Activated naive CD4-positive, alpha-beta T cell treated with anti-CD3 and anti-CD28 coated beads, Interleukin-2, amount 50 U/mL, for 24 hours (primary cell): ENCODE measurements at regions not wholly inside any gene's neighbourhood (a gene's known extent, or its start where the extent isn't known, plus 50 kb on each side); places are given as distances from the start of the nearest gene placed in this dataset.

ENCODE experiments used
- H3K27ac Mint-ChIP-seq: one replicate; pipeline ENCODE4 v1.8.0; 2021; ENCODE audit warnings: mild to moderate bottlenecking, mixed read lengths
- H3K27me3 Mint-ChIP-seq: one replicate; pipeline ENCODE4 v1.8.0; 2021; ENCODE audit warnings: mixed read lengths
- H3K36me3 Mint-ChIP-seq: one replicate; pipeline ENCODE4 v1.8.0; 2021; ENCODE audit warnings: mixed read lengths
- H3K4me1 Mint-ChIP-seq: one replicate; pipeline ENCODE4 v1.8.0; 2021; ENCODE audit warnings: mixed read lengths
- H3K4me3 Mint-ChIP-seq: one replicate; pipeline ENCODE4 v1.8.0; 2021; ENCODE audit warnings: mild to moderate bottlenecking, mixed read lengths
- H3K9me3 Mint-ChIP-seq: one replicate; pipeline ENCODE4 v1.8.0; 2021; ENCODE audit warnings: mixed read lengths

- no peak overlapping the region for H3K4me3 Mint-ChIP-seq
- H3K9me3 Mint-ChIP-seq = no peaks in the 10 kb centered on the region
- H3K4me1 Mint-ChIP-seq = no peaks in the 10 kb centered on the region
- H3K27me3 Mint-ChIP-seq = peaks cover 5% of the 10 kb centered on the region
- H3K27ac Mint-ChIP-seq = no peak overlapping the region
- H3K36me3 Mint-ChIP-seq = no peaks in the 10 kb centered on the region
Observed at GRCh38 chr9:117480253-117480652, 65.4 kb upstream of the ASTN2 start.

GRCh38 chr9:117473293-117473692 is 58.4 kb upstream of the ASTN2 start:
- Mint-ChIP-seq H3K27me3 (no peaks in the 10 kb centered on the region), H3K9me3 (no peaks in the 10 kb centered on the region), H3K4me1 (no peaks in the 10 kb centered on the region), H3K27ac (no peak overlapping the region), H3K4me3 (no peak overlapping the region), H3K36me3 (no peaks in the 10 kb centered on the region)

DNA sequence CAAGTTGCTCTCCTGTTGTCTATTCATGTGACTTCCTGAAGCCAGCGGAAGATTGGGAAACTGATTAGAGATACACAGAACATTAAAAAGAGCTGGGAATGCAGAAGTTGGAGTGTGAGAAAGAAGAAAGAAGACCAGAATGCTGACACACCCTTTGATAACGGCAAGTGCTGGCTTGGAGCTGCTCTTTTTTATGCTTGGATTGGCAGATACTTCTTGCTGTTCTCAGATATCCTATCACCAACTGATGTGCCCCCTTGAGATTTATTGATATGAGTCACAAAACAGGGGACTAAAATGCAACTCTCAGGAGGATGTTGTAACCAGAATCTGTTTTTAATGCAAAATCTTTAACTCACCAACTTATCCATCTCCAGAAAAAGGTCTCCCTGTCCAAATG is 56.0 kb upstream of the ASTN2 start:
- Mint-ChIP-seq H3K4me1 (no peaks in the 10 kb centered on the region), H3K4me3 (no peak overlapping the region), H3K27ac (no peak overlapping the region), H3K36me3 (no peaks in the 10 kb centered on the region), H3K9me3 (no peaks in the 10 kb centered on the region), H3K27me3 (no peaks in the 10 kb centered on the region)

- Mint-ChIP-seq H3K4me1 (no peaks in the 10 kb centered on the region), H3K27me3 (no peaks in the 10 kb centered on the region), H3K4me3 (no peak overlapping the region), H3K36me3 (no peaks in the 10 kb centered on the region), H3K27ac (no peak overlapping the region), H3K9me3 (no peaks in the 10 kb centered on the region)
Observed at GRCh38 chr9:117470455-117470854, 55.6 kb upstream of the ASTN2 start.

DNA sequence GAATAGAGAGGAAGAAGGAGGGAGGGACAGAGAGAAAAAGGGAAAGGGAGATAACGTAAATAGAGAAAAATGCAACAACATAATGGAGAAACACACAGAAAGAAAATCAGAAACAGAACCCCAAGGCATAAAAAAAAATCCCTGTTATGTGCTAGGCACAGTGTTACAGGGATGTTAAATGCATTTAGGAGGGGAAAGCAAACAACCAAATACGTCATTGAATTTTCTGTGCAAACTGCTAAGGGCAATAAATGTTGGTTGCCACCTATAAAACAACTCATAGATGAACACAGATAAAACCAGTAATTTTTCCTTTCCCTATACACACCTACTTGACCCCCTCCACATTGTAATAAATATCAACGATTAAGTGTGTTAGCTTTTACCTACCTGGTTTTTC is 51.3 kb upstream of the ASTN2 start:
- H3K27ac Mint-ChIP-seq = no peak overlapping the region

DNA sequence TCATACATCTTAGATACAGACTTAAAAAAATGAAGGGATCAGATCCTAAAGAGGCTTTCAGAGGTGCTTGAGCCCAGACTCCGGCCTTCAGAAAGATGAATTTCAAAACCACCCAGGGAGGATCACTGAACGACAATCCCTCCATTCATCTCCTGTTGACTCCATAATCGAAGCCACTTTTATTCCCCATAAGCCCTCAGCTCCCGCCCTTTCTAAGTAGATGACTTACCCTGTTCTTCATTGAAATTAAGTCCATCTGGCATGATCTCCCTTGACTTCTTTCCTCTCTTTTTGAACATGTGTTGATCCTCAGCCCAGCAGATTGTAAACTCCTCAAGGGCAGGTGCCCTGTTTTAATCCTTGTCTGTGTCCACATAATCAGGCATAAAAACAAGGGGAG is 50.8 kb upstream of the ASTN2 start:
- no peaks in the 10 kb centered on the region for H3K27me3 Mint-ChIP-seq
- H3K4me1 Mint-ChIP-seq = no peaks in the 10 kb centered on the region
- H3K4me3 Mint-ChIP-seq = no peak overlapping the region
- H3K36me3 Mint-ChIP-seq = no peaks in the 10 kb centered on the region
- no peaks in the 10 kb centered on the region for H3K9me3 Mint-ChIP-seq
- H3K27ac Mint-ChIP-seq = no peak overlapping the region

More for the DNA sequence above, 51.3 kb upstream of the ASTN2 start:
- H3K4me3 Mint-ChIP-seq = no peak overlapping the region
- H3K36me3 Mint-ChIP-seq = no peaks in the 10 kb centered on the region
- H3K27me3 Mint-ChIP-seq = no peaks in the 10 kb centered on the region
- no peaks in the 10 kb centered on the region for H3K4me1 Mint-ChIP-seq
- H3K9me3 Mint-ChIP-seq = no peaks in the 10 kb centered on the region

DNA sequence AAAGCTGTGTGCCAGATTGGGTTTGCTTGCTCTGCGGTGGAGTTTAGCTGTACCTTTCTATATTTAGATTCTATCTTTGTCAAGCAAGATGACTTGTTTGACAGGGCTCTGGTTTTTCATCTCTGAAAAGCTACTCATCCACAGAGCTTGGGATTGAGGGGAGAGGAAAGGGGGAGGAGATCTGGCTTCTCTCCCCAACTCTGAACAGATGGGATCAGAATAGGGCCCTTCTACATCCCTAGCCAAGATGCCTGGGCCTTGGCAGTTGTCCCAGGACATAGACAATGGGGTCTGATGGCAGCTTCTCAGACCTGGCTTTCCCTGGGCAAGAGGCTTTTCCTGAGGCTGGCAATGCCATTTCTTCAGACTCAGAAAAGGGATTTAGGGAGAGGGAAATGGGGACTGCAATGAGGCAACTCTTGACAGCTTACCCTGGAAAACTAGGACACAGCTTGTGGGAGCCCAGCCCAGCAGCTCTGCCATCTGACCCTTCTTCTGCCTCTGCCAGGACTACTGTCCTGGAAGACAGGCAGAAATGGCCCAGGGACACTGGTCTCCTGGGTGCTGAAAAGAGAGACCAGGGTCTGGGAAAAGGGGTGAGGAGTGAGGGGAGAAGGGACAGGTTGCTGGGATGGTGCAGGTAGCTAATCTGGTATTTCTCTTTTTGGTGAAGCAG is 50.2 kb upstream of the ASTN2 start:
- no peaks in the 10 kb centered on the region for H3K9me3 Mint-ChIP-seq
- H3K4me1 Mint-ChIP-seq = no peaks in the 10 kb centered on the region
- H3K27ac Mint-ChIP-seq = no peak overlapping the region
- no peaks in the 10 kb centered on the region for H3K27me3 Mint-ChIP-seq
- no peak overlapping the region for H3K4me3 Mint-ChIP-seq
- no peaks in the 10 kb centered on the region for H3K36me3 Mint-ChIP-seq
